Fibroblast of mammary gland (primary cell): ENCODE measurements at regions not wholly inside any gene's neighbourhood (a gene's known extent, or its start where the extent isn't known, plus 50 kb on each side); places are given as distances from the start of the nearest gene placed in this dataset.

Experiments used
- DNase-seq: peaks from one replicate; pipeline ENCODE4 v3.0.0-alpha.2; 2010; ENCODE audit warnings: low read depth
- H3K4me3 ChIP-seq: 2 replicates; pipeline ENCODE4 v1.5.1; 2011; ENCODE audit warnings: low read depth, mild to moderate bottlenecking, low read length, moderate library complexity; ENCODE audit not compliant: control insufficient read depth
- CTCF ChIP-seq: conservative IDR thresholded peaks from 2 replicates; pipeline ENCODE4 v1.5.1; 2011; ENCODE audit warnings: low read depth, low read length, inconsistent platforms; ENCODE audit not compliant: control insufficient read depth, insufficient read depth

- no peak for TF ChIP-seq CTCF
- no peak for DNase-seq
Observed at GRCh38 chr5:14003513-14003912, 59.0 kb upstream of the DNAH5 start.

GRCh38 chr5:13998254-13998653, 53.8 kb upstream of the DNAH5 start:
- no peak for DNase-seq
- H3K4me3 ChIP-seq: no peak overlapping the region
- TF ChIP-seq CTCF: no peak

More at GRCh38 chr5:14003513-14003912, 59.0 kb upstream of the DNAH5 start:
- H3K4me3 ChIP-seq: no peak overlapping the region

GRCh38 chr5:13997514-13997913, 53.0 kb upstream of the DNAH5 start:
- no peak overlapping the region for H3K4me3 ChIP-seq
- no peak for DNase-seq
- no peak for TF ChIP-seq CTCF

- peak; percentile 37 for DNase-seq
- no peak overlapping the region for H3K4me3 ChIP-seq
- TF ChIP-seq CTCF: no peak
Observed at GRCh38 chr5:13994621-13995253, 50.2 kb upstream of the DNAH5 start.
